Endothelial cell of umbilical vein (primary cell): ENCODE measurements at regions not wholly inside any gene's neighbourhood (a gene's known extent, or its start where the extent isn't known, plus 50 kb on each side); places are given as distances from the start of the nearest gene placed in this dataset.

Experiments used
- BruUV-seq: library from RNA; stranded (reverse); fragments of 400-500 nt; replicated peaks from 2 replicates; lab custom pipeline; 2021; lab: Mats Ljungman, UMichigan
- CTCF ChIA-PET: fragments of 300-600, 350-600 bp; sonication (Branson Sonifier 250); formaldehyde crosslinking; loops from one replicate; lab custom pipeline; 2021; ENCODE audit warnings: antibody characterized with exemption, inconsistent platforms; lab: Charles Lee
- POLR2A ChIA-PET: fragments of 300-600, 350-600 bp; sonication (Branson Sonifier 250); formaldehyde crosslinking; loops from one replicate; lab custom pipeline; 2021; ENCODE audit warnings: antibody characterized with exemption, inconsistent platforms; lab: Charles Lee
- DNase-seq: peaks from one replicate; pipeline ENCODE4 v3.0.0-alpha.2; 2011; ENCODE audit warnings: low read depth, low spot score
- FAIRE-seq: peaks from 2 replicates; lab custom pipeline; 2011; peaks lifted over from hg19 to GRCh38; lab: Jason Lieb, UNC
- H2AFZ ChIP-seq: 2 replicates; pipeline ENCODE4 v1.6.0; 2012; ENCODE audit warnings: low read depth, low read length, control low read depth, inconsistent platforms
- H3K27ac ChIP-seq: 2 replicates; pipeline ENCODE4 v1.5.1; 2011; ENCODE audit warnings: low read depth, mild to moderate bottlenecking, control low read depth, low read length, moderate library complexity; ENCODE audit not compliant: insufficient read depth
- H3K27me3 ChIP-seq, 2 experiments: 2 replicates each; pipeline versions ENCODE4 v1.6.0 to v1.6.1; 2011; ENCODE audit warnings: low read length in 2 of 2, mixed read lengths in 1 of 2; ENCODE audit not compliant: control insufficient read depth in 2 of 2, insufficient read depth in 2 of 2
- H3K36me3 ChIP-seq, 2 experiments: 2 replicates in 1 of 2; 3 replicates in 1 of 2; pipeline ENCODE4 v1.5.1; 2011; ENCODE audit warnings: low read length in 2 of 2, mild to moderate bottlenecking in 1 of 2, moderate library complexity in 1 of 2; ENCODE audit not compliant: control insufficient read depth in 2 of 2, insufficient read depth in 2 of 2; ENCODE audit errors: extremely low read depth in 1 of 2
- H3K4me1 ChIP-seq: 3 replicates; pipeline ENCODE4 v1.5.1; 2011; ENCODE audit warnings: mild to moderate bottlenecking, low read length; ENCODE audit not compliant: control insufficient read depth, insufficient read depth; ENCODE audit errors: extremely low read depth
- H3K4me2 ChIP-seq: 2 replicates; pipeline ENCODE4 v1.6.1; 2011; ENCODE audit warnings: low read length, control low read depth, mixed read lengths; ENCODE audit not compliant: insufficient read depth
- H3K4me3 ChIP-seq, 3 experiments: fragments of 200-600 bp in 1 of 3; sonication (generic), shearing (Covaris generic) in 1 of 3; replicated peaks in 1 of 3; 2 replicates each; pipeline ENCODE4 v1.5.1; 2011 to 2016; ENCODE audit warnings: control low read depth in 3 of 3, low read length in 3 of 3, mild to moderate bottlenecking in 2 of 3, inconsistent platforms in 1 of 3, low read depth in 1 of 3, moderate library complexity in 1 of 3; ENCODE audit not compliant: insufficient read depth in 1 of 3
- H3K79me2 ChIP-seq: 2 replicates; pipeline ENCODE4 v1.6.0; 2012; ENCODE audit warnings: low read length, inconsistent platforms; ENCODE audit not compliant: control insufficient read depth, insufficient read depth
- H3K9ac ChIP-seq: replicated peaks from 2 replicates; pipeline ENCODE3; 2011; ENCODE audit warnings: low read length, control low read depth; ENCODE audit not compliant: insufficient read depth; ENCODE audit errors: extremely low read depth
- H3K9me1 ChIP-seq: replicated peaks from 3 replicates; pipeline ENCODE4 v1.6.0; 2011; ENCODE audit warnings: mild to moderate bottlenecking, low read length; ENCODE audit not compliant: control insufficient read depth, insufficient read depth; ENCODE audit errors: extremely low read depth
- H3K9me3 ChIP-seq: replicated peaks from 2 replicates; pipeline ENCODE4 v1.5.1; 2012; ENCODE audit warnings: low read length, inconsistent platforms; ENCODE audit not compliant: control insufficient read depth, insufficient read depth
- H4K20me1 ChIP-seq: replicated peaks from 2 replicates; pipeline ENCODE3; 2011; ENCODE audit warnings: mild to moderate bottlenecking, low read length; ENCODE audit not compliant: control insufficient read depth, insufficient read depth; ENCODE audit errors: extremely low read depth
- CTCF ChIP-seq, 2 donors: IDR thresholded peaks; 1 replicate in 1 of 2; 2 replicates in 1 of 2; pipeline ENCODE4 v1.5.1; 2011; ENCODE audit warnings: low read length in 2 of 2, mild to moderate bottlenecking in 2 of 2, moderate library complexity in 2 of 2, control low read depth in 1 of 2, inconsistent platforms in 1 of 2, low read depth in 1 of 2; ENCODE audit not compliant: insufficient read depth in 1 of 2; ENCODE audit errors: extremely low read depth in 1 of 2
- GATA2 ChIP-seq: IDR thresholded peaks from 2 replicates; pipeline ENCODE4 v1.7.0; 2011; ENCODE audit warnings: low read depth, mild to moderate bottlenecking, moderate library complexity, mixed read lengths, low read length; ENCODE audit not compliant: insufficient read length, insufficient read depth
- JUN ChIP-seq: IDR thresholded peaks from 2 replicates; pipeline ENCODE4 v1.6.1; 2011; ENCODE audit warnings: borderline replicate concordance, low read depth; ENCODE audit not compliant: insufficient read length, insufficient read depth
- MAX ChIP-seq: IDR thresholded peaks from 2 replicates; pipeline ENCODE4 v1.6.1; 2011; ENCODE audit not compliant: insufficient read depth, insufficient read length
- MYC ChIP-seq: IDR thresholded peaks from one replicate; pipeline ENCODE4 v1.6.1; 2011; ENCODE audit warnings: mild to moderate bottlenecking, low read depth, low read length
- POLR2AphosphoS5 ChIP-seq: IDR thresholded peaks from 2 replicates; pipeline ENCODE4 v1.6.1; 2012; ENCODE audit warnings: low read depth, mild to moderate bottlenecking, control low read depth, low read length, moderate library complexity; ENCODE audit not compliant: insufficient read depth
- dilution Hi-C: fragments of 300-500 bp; cut with MboI; formaldehyde crosslinking; loops from one replicate; pipeline ENCODE4 v1.15.0; 2019; ENCODE audit warnings: low sequenced_read_pairs; ENCODE audit not compliant: extremely low pct_ligation_motif_present
- intact Hi-C: fragments of 100-400 bp; cut with micrococcal nuclease; formaldehyde crosslinking; loops from one replicate; pipeline ENCODE4 v1.10.0; 2022

DNA sequence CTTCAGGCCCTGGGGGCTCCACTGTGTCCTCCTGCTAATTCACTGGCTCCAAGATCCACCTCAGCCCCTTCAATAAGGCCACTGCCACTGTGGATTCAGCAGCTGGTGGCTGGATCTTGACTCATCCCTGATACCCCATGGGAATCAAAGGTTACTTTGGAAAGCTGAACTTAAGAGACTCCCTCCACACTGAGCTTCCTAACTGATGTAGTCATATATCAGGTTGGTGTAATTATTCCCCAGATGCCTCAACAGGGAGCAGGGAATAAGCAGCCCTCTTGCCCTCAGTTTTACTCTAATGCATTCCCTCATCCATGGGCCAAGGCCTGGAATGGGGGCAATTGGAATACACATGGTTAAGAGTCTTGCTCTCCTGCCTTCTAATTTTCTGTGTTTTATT lies 164.6 kb downstream of the FASLG start:
- ChIA-PET POLR2A (no interaction called here), CTCF (interaction anchor here (0.8 to 1.4 kb wide), 3 partner anchors 78 to 379 kb away, joined by 3 to 5 read pairs (median 4); no protein-coding TSS in a partner anchor)
- intact Hi-C loops: no loop called here
- BruUV-seq: no TSS peak
- H3K4me1 ChIP-seq: peaks cover 8% of the 10 kb centered on the region
- no peaks in the 10 kb centered on the region for H3K9me3 ChIP-seq
- no peaks in the 10 kb centered on the region for H3K27me3 ChIP-seq
- dilution Hi-C loops: no loop called here
- H3K9me1 ChIP-seq: no peaks in the 10 kb centered on the region
- FAIRE-seq (no peak), DNase-seq (no peak)
- H3K36me3 ChIP-seq: no peaks in the 10 kb centered on the region
- no peak overlapping the region for H3K4me2 ChIP-seq
- no peak overlapping the region for H3K4me3 ChIP-seq
- H3K79me2 ChIP-seq: no peaks in the 10 kb centered on the region
- TF ChIP-seq GATA2: no peak
- no peak for TF ChIP-seq POLR2AphosphoS5
- H3K27ac ChIP-seq: no peak overlapping the region
- H4K20me1 ChIP-seq: no peaks in the 10 kb centered on the region
- no peak overlapping the region for H2AFZ ChIP-seq
- no peak overlapping the region for H3K9ac ChIP-seq

DNA sequence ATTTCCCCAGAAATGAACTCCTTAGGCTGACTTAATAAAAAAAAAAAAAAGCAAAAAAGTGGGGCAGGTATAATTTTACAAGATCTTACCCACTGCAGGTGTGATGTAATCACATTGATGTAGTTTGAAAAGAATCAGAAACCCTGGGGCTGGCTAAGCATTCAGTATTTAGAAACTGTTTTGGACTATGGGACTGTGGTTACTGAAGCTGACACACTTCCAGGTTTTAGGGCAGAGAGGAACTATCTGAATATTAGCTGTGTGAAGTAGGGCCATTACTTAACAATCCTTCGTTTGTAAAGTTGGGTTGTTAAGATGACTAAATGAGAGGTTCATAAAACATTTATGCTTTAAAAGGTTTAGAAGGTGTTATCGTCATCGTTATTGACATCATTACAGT lies 165.3 kb downstream of the FASLG start:
- Histone ChIP-seq H3K4me3 (no peak overlapping the region), H3K4me2 (no peak overlapping the region), H3K79me2 (no peaks in the 10 kb centered on the region), H3K9me3 (no peaks in the 10 kb centered on the region), H4K20me1 (no peaks in the 10 kb centered on the region), H3K4me1 (peaks cover 8% of the 10 kb centered on the region), H3K9ac (no peak overlapping the region), H3K27ac (no peak overlapping the region), H3K36me3 (no peaks in the 10 kb centered on the region), H3K27me3 (no peaks in the 10 kb centered on the region), H3K9me1 (no peaks in the 10 kb centered on the region), H2AFZ (no peak overlapping the region)
- ChIA-PET POLR2A (no interaction called here), CTCF (interaction anchor here (2.0 to 5.2 kb wide), 6 partner anchors 46 to 605 kb away, joined by 7 to 219 read pairs (median 21); no protein-coding TSS in a partner anchor)
- BruUV-seq: no TSS peak
- TF ChIP-seq CTCF (IDR thresholded peaks at IDR 0.05; ENCODE audit: extremely low read depth in 1 of 2, insufficient read depth in 1 of 2, low read depth in 1 of 2, low read length in 2 of 2) (no peak), JUN (no peak), POLR2AphosphoS5 (no peak), MYC (no peak), MAX (no peak)
- DNase-seq: no peak
- dilution Hi-C loops (no loop called here), intact Hi-C loops (no loop called here)
- FAIRE-seq: no peak
